ENCODE measurements at regions not wholly inside any gene's neighbourhood (a gene's known extent, or its start where the extent isn't known, plus 50 kb on each side); places are given as distances from the start of the nearest gene placed in this dataset.

DNA sequence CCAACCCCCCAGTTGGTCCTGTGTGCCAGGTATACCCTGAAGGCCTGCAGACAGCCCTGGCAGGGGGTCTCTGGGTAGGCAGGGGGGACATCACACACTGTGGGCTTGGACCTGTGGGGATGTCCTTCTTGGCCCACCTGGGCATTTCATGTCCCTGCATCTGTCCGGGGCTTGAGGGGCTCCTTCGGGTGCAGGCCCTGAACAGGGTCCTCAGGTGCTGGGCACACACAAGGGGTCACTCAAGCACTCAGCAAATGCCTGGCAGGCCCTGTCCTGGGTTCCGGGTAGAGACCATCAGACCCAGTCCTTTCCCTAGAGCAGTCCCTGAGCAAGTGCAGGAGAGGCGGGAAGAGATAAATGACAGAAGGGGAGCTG, 70.5 kb upstream of the WNT11 start:
- no peak for DNase-seq (ENCODE audit: low spot score)

DNA sequence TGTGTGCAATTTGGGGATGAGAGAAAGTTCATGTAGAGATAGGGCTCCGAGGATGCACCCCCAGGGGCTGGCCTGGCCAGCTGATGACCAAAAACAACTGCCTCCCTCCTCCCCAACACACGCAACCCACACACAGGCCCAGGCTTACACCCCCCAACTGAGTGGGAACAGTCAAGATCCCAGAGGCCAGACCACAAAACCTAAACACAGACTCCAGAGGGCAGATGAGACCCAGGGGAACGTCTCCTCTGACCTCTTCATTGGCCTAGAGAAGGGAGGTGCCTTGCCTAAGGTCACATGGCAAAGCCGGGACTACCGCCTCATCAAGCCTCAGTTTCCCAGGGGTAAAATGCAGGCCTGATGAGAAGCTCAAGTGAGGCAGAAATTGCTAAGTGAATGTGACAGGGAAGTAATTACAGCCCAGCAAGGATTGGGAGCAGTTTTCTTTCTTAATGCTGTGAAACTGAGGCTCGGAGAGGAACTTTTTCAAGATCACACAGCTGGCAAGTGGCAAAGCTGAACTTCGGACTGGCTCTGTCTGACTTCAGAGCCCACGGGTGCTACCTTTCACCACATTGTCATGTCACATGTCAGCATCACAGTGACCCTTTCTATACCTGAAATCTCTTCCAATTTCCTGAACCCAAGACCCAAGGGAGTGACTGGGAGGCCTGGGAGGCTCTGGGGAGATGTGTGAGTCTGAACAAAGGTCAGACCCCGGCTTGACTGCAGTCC, 69.9 kb upstream of the WNT11 start:
- DNase-seq (ENCODE audit: low spot score), result no peak

DNA sequence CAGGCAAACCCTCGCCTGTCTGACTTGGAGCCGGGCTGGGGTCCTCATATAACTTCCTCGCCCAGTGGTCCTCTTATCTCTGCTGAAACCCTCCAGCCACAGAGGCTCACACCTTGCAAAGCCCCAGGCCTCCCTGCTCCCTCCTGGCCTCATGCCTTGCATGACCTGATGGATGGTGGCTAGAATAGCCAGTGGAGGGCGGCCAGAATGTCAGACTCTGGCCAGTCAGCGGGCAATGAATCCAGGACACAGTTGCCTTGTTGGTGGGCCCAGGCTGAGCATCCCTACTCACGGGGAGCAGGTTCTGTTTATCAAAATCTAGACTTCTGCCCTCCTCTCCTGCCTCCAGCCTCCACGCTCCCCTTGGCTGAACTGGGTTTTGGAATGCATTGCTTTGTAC, 69.1 kb upstream of the WNT11 start:
- no peak for DNase-seq (ENCODE audit: low spot score)

DNA sequence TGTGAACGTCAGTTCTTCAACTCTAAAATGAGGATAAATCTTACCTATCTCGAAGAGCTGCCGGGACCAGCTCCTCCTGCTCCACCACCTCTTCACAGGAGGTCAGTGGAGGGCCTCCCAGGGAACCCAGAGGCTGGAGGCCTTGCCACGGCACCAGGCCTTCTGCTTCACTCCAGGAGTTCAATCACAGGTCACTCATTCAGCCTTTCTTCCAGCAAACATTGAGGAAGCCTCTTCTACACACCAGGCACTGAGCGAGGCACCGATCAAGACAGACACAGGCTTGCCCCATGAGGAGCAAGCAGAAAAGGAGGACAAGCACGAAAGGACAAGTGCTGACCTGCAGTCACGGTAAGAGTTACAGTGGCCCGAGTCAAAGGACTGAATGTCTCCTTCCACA, 64.8 kb upstream of the WNT11 start:
- no peak for DNase-seq (ENCODE audit: low spot score)

DNA sequence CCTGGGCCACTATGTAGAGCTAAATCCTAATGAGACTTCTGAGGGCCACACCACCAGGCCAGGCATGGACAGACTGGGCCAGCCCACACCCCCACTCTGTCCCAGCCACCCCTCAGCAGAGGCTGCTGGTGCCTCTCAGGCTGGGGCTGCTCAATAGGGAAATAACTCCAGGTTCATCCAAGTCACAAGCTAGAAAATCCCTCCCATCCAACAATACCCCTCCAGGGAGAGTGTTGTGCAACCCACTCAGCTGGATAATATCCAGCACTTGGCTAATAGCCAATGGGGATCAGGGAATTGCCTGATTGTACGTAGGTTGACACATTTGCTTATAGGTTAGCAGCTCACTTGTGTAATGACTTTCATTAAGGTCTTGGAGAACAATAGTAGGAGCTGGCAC, 64.1 kb upstream of the WNT11 start:
- DNase-seq (ENCODE audit: low spot score), result no peak

DNA sequence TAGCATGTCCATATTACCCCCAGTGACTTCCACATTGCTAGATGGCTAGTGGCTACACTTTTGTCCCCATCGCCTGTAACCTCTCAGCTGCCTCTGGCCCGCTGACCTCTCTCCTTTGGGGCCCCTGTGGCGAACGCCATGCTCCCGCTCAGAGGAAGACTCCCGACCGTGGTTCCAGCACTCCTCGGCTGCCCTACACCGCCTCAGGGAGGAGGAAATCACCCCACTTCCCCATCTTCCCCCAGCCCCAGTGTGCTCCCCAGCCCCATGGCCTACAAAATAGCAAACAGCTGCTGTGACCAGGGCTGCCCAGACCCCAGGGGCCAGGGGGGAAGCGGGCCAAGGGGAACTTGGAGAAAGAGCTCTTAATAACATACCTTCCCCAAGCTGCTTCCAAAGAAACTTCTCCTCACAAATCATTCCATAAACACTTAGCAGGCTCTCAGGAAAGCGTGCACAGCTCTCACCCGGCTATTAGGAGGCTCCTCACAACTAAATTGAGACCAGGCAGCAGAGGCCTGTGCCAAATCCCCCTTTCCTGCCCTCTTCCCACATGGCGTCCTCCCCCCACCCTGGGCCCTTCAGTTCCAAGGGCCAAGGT, 63.5 kb upstream of the WNT11 start:
- DNase-seq (ENCODE audit: low spot score), result no peak

DNA sequence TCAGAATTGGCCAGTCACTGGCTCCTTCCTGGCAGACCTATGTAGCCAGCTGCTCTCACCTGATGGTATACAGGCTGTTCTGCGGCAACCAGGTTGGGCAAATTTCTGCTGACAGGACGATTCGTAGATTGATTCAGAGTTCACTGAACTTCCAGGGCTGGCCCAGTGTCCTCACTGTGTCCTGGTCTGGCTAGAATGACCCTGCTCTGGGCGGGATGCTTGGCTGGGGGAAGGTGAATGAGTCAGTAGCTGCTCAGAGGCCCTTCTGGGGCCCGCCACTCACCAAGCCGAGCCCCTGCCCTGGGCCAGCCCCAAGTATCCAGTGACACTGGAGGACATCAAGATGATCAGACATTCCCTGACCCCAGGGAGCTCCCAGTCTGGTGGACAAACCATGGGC, 62.9 kb upstream of the WNT11 start:
- DNase-seq (ENCODE audit: low spot score), result no peak

DNA sequence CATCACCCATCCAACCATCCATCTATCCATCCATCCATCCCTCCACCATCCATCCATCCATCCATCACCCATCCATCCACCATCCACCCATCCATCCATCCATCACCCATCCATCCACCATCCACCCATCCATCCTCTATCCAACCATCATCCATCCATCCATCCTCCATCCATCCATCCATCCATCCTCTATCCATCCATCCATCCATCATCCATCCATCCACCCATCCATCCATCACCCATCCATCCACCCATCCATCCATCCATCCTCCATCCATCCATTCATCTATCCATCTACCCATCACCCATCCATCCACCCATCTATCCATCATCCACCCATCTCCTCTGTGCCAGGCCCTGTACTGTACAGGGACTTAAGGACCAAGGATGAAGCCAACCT, 62.2 kb upstream of the WNT11 start:
- DNase-seq (ENCODE audit: low spot score), result no peak

DNA sequence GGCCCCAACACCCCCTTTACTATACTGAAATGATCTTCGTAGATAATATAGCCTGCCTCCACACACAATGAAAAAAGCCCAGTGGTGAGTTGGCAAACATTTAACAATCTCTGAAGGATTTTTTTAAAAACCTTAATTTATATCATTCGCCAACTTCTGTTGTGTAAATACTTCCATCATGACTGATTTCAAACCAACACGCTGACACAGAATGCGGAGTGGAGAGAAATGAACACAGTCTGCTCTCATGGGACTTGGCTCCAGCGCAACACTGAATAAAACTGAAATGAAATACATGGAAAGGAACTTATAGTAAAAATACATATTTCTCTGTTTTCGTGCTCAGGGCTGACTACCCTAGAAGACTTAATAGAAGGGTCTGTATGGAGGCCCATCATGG, 61.3 kb upstream of the WNT11 start:
- no peak for DNase-seq (ENCODE audit: low spot score)

DNA sequence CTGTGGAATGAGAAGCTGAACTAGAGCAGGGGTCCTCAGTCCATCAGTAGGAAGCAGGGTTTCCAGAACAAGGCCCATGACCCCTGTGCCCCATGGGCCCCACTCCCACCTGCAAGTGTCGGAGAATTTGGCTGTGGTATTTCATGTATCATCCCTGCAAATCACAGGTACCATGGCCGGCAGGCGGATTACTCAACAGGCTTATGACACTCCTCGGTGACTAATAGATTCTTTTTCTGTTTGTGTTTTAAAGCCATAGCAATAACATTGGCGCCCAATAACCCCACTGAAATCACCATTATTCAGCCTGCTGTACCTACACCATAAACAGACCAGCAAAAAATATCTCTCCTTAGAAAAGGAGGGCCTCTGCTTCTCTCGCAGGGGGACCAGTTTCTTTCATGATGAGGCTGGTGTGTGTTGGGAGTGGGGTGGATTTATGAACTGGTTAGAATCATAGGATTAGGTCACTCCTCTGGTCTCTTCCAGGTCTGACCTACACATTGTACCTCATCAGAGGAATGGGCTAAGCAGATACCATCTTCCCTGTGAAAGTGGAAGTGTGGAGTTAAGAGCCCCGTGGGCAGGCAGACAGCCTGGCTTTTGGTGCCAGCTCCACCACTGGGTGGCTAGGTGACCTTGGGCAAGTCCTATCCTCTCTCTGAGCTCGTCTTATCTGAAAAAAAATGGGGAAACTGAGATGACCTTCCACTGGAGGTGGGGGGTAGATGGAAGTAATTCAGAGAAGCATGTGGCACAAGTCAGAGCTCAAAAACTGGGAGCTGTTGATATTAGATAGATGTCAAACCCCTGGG, 60.2 kb upstream of the WNT11 start:
- no peak for DNase-seq (ENCODE audit: low spot score)

DNA sequence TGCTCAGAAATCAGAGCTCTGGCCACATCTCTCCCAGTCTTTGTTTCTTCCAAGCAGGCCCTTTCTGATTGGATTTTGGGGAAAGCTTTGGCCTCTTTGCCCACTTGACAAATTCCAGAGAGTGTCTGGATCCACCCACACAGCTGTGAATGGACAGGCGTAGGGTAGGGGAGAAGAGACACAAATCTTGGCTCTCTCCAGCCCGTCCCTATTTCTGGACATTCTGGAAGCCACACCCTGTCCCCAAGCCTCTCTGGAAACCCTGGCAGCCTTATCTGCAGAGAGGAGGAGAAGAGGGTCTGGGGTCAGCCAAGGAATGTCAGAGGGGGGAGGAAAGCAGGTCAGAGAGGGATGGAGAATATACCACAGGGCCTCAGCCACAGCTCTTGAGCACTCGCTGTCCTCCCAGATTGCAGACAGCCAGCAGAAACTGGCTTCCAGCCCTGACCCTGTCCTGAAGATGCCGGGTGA, 59.5 kb upstream of the WNT11 start:
- DNase-seq (ENCODE audit: low spot score), result no peak

DNA sequence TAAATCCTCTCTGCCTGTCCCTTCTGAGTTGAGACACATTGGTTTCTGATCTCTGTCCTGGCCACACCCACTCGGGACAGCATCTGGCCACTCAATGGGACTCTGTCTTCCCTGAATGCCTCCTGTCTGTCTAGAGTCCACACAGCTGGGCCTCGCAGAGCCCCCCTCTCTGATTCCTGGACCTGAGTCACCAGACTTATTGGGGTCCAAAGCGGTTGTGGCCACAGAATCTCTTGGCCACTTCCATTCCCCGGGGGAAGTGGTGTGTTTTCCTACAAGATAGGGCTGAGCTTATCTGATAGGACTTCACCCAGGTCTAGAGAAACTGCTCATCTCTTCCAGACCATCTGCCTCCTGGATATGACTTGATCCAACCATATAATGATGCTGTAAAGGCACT, 57.4 kb upstream of the WNT11 start:
- DNase-seq (ENCODE audit: low spot score), result peak; percentile 58

DNA sequence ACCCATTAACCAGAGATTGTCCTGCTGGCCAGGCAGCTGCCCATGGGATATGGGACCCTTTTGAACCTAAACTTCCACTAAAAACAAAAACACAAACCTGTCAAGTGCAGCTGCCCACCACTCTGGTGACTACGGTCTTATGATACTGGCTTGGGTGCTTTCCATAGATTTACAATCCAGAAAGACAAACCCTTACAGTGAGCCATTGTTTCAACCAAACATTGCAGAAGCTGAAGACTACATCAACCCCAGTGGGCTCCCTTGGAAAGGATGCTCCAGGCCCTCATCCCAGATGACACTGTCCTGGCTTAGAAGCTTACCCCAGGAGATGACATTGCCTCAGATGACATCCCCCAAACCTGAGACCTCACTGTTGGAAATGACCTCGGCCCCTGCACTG, 56.9 kb upstream of the WNT11 start:
- DNase-seq (ENCODE audit: low spot score), result peak; percentile 71

DNA sequence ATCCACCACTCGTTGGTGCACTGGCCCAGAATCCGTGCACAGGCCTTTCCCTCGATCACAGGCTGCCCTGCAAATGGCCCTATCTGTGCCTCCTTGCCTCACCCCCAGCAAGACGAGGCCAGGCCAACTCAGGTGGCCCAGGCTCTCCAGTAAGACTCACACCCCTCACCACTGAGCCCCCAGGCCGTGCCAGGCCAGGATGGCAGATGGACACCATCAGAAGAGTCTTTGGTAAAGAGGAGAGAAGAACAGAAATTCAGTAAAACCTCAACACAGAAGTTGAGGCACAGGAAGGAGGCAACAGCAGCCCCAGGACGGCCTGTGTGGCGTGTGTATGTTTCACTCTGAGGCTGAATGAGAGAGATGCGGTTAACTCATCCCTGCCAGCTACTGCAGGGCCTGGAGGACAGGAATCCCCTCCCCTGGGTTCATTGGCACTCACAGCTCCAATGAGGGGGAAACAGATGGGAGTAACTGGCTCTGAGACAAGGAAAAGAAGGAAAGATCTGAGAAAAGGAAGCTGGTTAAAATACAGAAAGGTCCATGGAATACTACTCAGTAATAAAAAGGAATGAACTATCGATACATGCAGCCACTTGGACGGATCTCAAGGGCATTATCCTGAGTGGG, 54.1 kb upstream of the WNT11 start:
- no peak for DNase-seq (ENCODE audit: low spot score)

DNA sequence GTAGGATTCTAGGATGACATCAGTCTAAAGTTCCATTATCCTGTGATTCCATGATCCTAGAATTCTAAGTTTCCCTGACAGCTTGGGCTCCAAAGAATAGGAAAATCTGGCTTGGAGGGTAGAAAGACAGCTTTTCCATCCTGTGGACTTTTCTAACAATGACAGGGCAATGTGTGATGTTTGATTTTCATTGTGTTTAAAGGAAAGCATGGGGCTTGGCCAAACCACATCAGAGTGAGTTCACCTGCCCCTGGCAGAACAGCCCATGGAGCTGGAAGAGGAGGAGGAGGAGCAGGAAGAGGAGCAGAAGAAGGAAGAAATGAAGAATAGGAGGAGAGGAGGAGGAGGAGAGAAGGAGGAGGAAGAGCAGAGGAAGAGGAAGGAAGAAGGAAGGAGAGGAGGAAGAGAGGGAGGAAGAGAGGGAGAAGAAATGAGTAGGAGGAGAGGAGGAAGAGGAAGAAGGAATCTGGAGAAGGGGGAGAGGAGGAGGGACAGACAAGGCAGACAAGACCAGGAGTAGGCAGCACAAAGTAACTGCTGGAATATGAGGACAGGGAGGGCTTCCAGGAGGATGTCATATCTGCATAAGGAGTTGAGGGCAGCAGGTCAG, 53.1 kb upstream of the WNT11 start:
- no peak for DNase-seq (ENCODE audit: low spot score)

DNA sequence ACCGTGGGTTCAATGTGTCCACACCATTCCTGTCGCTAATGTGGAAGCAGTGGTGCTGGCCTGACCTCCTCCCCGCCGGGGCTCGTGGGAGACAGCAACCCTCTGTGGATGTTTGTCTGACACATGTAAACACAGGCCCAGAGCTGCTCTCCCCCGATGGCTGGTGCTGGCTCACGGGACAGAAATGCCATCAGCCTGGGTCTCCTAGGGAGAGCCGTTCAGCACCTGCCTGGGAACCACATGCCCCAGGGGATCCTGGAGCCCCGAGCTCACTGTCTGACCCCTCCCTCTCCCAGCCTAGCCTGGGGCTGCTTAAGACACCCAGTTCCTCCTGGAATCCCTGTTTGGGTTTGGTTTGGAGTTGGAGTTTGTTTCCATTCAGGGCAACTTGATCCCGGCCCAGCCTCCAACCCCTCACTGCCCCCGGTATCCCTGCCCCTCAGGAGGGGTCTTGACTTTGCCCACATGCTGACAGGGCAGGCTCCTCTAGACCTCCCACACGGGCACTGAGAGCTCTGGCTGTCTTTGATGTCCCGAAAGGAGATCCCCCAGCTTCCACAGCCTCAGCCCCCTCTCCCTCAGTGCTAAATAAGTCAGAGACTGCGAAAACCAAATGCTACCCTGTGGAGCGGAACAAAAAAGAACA, 50.9 kb upstream of the WNT11 start:
- DNase-seq (ENCODE audit: low spot score), result no peak

DNA sequence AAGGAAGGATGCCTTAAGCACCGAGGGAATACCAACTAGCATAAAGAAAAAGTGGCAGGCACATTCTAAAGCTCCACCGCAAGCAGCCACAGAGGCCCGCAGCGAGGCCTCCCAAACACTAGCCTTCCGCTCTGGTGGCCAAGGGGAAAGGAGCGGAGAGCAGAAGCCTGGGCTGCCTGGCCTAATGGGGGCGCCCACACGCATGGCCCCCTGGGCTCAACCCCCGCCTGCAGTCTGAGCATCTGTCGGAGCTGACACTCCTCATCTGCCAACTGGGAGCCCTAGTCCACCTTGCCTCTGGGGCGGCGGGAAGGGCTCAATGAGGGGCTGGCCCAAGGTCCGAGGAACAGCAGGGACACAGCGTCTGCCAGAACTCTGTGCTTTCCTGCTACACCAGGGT, 50.1 kb upstream of the WNT11 start:
- no peak for DNase-seq (ENCODE audit: low spot score)

Data from globus pallidus (tissue), 1 donor.